Fibroblast of skin of right quadriceps (primary cell): ENCODE measurements at regions not wholly inside any gene's neighbourhood (a gene's known extent, or its start where the extent isn't known, plus 50 kb on each side); places are given as distances from the start of the nearest gene placed in this dataset.
"Not testable (repeated sequence)": the region's sequence is repeated elsewhere in the genome, so short reads cannot be mapped to it uniquely, and the experiment has no call there.

Experiments
- DNase-seq: peaks from one replicate; pipeline ENCODE4 v3.0.0-alpha.2; 2013

DNA sequence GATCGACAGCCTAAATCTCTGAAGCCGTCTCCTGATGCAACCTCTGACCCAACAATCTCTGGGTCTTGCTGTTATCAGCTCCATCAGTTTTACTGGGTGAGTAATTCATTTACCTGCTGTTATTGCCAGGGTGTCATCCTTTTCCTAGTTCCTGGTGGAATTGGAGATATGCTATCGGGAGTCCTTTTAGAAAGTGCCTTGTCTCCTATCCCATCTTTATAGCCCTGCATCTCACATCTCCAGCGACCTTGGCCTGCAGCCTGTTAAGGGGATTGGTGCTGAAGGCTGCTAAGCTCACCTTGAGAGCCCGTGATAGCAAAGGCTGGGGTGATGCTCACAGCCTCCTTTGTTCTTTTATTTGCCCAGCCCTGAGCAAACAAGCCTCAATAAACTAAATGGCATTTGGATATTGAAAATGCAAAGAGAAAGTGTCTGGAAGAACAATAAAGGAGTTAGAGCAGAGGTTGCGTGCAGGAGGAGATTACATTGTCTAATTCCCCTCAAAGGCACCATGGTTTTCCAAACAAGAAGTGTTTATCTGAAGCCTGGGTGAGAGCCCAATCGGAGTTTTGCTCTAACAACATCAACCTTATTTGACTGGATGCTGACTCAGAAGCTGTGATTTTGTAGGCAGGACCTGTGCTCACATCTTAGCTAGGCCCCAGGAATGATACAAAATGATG is 101.8 kb downstream of the RPLP1 start:
- no peak for DNase-seq

DNA sequence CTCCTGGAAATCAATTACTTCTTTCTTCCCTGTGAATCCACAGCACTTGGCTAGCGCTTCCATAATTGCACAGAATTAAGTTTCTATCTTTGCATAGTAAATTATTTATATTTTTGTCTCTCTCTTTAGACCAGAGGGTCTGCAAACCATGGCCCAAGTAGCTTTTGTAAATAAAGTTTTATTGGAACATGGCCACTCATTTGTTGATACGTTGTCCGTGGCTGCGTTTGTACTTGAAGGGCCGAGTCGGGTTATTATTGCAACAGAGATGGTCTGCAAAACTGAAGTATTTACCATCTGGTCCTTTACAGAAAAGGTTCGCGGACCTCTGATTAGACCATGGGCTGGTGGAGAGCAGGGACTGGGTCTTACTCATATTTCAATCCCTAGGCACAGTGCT is 102.5 kb downstream of the RPLP1 start:
- DNase-seq = no peak

DNA sequence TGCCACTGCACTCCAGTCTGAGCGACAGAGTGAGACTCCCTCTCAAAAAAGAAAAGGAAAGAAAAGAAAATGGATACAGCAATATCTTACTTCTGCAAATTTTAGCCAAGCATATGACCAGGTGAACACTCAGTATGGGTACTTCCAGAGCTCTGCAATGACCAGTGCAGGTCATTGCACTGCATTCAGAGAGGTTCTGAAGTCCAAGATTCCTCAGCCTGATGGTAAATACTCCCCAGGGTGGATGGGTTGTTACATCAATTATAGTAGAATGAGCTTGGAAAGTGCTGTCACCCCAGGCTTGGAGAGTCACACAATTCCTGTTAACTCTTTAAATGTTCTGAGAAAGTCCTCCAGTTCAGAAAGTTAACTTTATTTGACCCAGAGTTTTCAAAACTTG is 103.7 kb downstream of the RPLP1 start:
- DNase-seq = no peak

DNA sequence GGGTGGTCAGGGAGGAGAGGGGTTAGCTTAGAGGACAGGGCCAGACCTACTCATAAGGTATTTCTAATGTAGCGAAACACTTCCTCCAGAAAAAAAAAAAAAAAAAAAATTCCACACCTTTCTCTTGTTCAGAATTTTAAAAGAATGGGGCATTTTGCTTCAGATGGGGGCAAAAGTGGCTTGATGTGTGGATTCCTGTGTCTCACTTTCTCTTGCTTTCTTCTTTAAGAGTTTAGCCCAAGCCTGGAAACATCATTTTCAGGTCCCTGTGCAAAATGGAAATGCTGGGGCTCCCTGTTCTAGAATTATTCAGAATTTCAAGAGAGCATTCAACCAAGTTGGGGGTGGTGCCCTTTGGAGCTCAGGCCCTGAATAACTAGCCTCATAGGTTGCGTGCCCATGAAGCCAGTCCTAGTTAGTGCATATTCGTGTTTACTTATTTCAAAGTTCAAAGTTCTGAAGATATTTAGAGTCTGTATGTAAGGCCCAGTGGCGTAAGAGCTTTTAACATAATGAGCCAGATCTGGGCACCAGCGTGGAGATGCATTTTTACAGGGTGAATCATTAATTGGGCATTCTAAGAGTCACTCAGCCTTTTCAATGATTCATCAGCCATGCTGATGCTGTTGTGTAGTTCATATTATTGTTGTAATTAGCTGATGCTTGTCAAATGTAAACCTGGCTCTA is 104.5 kb downstream of the RPLP1 start:
- DNase-seq = peak; percentile 96

DNA sequence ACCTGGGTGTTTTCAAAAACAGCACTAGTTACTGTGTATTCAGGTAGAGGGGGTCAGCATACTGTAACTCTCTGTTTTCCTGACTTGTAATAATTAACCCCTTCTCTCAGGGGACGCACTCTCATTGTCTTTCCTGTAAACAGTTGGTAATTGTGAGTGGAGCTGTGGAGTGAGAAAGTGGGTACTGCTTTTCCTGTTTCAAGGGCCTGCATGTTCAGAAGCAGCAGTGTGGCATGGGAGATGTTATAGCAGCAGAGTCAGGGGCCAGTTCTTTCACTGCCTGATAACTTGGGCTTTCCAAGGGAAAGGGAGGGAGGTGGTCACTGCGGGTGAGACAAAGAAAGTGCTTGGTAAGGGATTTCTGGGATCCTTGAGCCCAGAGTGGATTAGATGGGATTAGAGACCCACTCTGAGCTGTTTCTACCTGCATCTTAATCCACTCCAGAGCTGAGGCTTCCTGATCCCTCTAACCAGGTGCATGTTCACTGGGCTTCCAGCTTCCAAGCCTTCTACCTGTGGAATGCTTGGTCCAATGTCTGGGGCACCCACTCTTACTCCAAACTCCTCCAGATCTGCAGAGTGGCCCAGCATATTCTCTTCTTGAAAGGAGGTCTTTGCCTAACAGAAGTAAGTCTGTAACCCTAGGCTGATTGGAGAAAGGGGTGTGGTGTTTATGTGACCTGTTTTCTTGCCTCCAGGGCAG is 105.2 kb downstream of the RPLP1 start:
- DNase-seq = no peak

DNA sequence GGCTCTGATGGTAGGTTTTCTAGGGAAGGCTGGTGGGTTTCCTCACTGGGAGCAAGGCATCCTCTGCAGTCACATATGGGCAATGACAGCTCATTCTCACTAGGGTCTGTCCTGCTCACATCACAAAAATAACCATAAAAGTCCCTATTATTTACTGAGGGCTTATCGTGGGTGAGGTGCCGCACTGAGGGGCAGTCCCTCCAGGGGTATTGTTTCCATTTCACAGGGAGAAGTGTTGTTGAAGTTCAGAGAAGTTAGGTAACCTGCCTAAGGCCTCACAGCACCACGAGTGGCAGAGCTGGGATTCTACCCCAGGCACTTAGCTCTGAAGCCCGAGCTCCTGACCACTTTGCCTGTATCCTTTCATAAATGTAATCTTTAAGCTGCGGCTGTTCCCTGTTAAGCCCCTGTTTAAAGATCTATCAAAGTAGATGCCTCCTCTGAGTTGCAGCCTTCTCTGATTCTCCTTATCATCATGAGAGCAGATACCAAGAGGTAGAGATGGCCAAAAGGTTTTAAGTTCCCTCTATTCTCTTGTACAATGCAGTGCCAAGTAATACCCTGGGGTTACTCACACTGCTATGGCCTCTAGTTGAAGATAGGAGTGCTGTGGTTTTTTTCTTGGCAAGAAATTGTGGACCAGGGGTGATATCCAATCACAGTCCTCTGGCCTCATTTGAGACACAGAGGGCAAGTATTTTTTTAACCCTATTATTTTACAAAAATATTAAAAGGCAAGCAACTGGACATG is 107.0 kb downstream of the RPLP1 start:
- DNase-seq = no peak

DNA sequence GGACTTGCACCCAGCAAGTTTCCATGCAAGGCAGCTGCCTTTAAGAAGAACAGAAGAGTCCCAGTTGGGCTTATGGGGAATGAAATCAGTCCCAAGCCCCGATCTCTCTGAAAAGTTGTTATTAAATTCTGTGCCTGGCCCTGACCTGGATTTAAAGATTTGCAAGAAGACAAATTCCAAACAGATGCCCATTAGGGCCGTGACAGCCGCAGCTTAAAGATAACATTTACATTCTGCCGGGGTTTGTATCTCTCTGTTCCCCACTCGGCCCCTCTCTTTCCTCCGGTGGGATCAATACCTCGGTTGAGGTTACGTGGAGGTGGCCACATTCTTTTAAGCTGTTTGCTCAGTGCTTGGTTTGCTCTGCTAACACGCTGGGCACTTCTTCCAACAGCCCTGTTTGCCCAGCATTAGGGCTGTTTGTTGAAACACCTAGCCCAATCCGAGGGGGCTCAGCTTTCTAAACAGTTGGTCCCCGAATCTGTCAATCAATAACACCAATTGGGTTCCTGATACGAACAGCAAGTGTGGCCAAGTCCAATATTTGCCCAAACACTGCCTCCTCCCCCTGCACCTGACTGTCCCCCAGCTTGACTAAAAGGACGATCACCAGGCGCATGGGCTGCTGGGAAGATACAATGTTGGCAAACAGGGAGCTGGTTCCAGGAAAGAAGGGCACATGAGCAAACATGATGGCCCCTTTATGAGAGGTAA is 108.6 kb downstream of the RPLP1 start:
- DNase-seq = no peak

DNA sequence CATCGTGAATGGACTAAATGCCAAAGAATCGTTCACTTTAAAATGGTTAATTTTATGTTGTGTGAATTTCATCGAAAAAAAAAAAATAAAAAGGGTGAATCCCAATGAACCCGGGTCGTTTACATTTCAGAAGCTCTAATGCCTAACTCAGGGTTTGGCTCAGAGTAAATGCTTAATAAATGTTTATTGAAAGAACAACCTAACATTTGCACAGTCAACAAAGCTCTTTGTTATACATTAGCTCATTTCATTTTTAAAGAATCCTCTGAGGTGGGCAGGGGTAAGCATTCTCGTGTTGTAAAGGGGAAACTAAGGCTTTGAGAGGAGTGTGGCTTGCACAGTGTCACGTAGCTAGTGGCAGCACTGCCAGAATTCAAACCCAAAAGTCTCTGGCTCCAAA is 109.5 kb downstream of the RPLP1 start:
- DNase-seq = no peak

DNA sequence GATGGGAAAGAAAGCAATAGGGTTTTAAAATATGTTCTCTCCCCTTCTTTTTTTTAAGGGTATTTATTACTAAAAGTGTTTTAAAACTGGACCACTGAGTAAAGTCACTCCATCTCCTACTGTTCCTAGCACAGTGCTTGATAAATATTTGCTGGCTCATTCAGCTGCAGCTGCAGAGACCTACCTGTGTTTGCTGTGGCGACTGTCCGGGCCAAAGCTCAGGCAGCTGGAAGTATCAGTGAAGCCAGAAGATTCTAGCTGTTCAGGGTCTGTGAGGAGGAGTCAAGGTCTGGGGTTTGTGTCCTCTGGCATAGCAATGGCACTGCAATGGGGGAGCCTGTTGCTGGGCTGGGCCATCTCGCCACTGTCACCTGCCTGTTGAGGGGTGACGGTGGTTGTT is 109.9 kb downstream of the RPLP1 start:
- no peak for DNase-seq

DNA sequence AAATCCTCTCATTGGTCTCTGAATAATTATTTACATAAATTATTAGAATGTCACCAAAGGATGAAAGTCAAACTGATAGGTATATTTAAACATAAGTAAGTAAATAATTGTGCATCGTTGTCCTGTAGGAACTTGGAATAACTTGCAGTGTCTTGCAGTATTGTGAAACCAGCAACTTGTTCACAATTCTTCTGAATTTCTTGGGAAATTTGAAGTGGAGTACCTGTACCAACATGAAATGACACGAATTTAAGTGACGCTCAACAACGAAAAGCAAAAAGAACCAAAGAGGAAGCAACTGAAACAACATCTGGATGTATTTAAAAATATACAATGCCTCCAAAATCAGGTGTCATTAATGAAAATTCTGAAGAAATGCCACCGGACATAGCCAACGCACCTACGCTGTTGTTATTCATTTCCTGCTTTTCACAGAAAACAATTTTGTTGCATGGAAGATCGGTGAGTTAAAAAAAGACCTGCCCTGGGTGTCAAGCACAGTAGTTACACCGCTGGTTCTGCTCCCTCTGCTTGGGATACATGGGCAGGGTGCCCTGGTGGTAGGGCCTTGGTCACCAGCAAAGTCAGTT is 112.5 kb downstream of the RPLP1 start:
- DNase-seq = no peak

DNA sequence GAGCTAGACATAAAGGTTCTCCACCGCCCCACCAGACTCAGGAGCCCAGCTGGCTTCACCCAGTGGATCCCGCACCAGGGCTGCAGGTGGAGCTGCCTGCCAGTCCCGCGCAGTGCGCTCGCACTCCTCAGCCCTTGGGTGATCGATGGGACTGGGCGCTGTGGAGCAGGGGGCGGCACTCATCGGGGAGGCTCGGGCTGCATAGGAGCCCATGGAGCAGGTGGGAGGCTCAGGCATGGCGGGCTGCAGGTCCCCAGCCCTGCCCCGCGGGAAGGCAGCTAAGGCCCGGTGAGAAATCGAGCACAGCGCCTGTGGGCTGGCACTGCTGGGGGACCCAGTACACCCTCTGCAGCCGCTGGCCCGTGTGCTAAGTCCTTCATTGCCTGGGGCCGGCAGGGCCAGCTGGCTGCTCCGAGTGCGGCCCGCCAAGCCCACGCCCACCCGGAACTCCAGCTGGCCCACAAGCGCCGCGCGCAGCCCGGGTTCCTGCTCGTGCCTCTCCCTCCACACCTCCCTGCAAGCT is 114.7 kb downstream of the RPLP1 start:
- DNase-seq = not testable (repeated sequence)

DNA sequence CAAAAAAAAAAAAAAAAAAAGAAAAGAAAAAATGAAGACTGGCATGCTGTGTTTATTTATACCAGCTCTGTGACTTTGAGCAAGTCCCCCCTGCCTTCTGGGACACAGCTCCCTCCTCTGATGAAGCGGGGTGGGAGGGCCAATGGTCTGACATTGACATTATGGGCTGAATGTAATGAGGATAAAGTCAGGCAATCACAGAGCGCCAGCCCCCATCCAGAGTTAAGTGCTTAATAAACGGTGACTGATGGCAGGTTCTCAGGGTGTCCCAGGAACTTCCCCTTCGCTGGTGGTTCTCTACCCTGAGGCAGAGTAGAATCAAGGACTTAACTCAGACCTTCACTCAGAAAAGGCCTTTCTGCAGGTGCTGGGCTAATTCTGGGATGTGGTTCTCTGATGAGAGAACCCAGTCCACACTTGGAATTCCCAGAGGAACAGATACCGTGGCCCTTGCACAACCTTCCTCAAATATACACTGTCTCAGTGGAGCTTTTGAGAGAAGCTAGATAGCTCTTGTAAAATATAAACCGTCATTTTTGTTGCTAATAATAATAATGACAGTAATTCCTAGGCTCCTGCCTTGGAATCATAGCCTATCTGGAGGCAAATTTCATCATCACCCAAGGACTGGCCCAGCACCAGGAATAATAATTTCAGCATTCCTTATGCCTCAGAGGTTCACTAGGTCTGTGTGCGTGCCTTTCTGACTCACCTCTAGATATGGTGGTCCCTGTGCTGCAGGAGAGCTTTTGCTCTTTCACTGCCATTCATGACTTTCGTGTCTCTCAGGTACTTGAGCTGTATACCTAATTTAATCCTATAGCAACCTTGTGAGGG is 115.8 kb downstream of the RPLP1 start:
- DNase-seq = peak; percentile 78

DNA sequence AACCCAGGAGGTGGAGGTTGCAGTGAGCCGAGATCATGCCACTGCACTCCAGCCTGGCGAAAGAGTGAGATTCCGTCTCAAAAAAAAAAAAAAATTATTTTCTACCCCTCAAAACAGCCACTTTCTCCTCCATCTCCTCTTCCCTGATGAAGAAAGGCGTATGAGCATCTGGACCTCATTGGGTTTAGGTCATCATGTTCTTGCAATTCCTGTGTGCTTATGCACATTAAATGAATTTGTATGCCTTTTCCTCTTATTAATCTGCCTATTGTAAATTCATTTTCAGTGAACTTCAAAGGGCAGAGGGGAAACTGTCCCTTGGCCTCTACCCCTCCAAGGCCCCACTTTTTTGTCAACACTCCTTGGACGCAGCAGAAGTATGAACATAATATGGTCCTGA is 117.8 kb downstream of the RPLP1 start:
- DNase-seq = no peak

DNA sequence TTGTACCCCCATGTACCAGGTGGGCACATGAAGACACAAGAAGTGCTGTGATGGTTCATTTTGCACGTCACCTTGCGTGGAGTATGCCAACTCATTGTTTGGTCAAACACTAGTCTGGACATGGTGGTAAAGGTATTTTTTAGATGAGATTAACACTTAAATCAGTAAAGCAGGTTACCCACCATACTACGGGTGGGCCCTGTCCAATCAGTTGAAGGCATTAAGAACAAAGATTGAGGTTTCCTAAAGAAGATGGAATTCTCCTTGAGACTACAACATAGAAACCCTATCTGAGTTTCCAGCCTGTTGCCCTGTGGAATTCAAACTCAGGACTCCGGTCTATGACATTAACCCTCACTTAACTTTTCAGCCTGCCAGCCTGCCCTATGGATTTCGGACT is 118.4 kb downstream of the RPLP1 start:
- no peak for DNase-seq

DNA sequence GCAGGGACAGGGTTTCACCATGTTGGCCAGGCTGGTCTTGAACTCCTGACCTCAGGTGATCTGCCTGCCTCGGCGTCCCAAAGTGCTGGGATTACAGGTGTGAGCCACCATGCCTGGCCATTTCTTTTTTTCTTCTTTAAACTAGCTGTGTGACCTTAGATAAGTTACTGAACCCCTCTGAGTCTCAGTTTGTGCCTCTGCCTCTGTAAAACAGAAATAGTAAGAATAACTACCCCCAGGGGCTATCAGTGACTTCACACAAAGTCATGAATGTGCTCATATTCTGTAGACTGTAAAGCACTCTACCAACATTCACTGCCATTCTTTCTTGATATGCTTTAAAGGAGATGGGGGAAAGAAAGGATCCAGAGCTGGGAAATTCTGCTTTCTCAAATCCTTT is 120.7 kb downstream of the RPLP1 start:
- DNase-seq = not testable (repeated sequence)

DNA sequence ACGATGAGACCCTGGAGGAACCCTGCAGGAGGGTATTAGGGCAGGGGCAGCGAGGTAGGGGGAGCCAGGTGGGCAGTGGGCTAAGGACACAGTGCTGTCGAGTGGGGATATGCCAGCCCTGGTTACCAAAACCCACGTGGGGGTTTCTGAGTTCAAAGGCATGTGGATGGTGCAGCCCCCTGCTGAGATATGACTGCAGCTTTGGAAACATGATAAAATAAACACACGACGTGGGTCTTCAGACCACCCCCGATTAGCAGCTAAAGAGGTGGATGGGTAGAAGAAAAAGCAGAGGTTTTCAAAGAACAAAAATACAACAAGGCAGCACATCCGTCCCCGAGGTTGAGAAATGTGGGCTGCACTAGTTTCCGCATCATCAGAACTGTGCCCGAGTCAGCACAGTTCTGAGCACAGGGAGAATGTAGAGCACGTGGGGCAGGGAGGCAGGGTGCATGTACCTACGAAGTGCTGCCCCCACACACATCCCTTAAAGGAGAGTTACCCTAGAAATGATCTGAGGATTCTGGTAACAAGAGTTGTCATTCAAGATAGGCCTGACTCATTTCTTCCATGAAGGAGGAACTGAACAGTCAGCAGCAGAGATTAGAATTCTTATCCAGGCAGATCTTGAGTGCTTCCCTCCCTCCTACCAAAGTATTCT is 121.3 kb downstream of the RPLP1 start:
- DNase-seq = peak; percentile 45

DNA sequence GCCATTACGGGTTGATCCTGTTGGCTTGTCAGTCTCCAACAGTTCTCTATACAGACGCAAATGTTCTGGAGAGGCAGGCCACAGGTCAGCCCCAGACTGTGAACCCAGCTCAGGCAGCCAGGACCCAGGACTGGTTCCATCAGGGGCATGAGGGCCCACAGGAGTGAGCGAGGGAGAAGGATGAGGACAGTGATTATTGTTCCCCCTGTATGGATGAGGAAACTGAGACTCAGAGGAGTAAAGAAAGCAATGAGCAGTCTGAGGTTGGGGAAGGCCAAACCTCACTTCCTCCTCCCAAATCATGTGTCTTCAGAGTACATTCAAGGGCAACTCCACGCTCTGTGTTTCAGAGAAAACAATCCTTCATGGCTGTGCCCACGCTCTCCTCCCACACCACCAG is 121.9 kb downstream of the RPLP1 start:
- DNase-seq = no peak

DNA sequence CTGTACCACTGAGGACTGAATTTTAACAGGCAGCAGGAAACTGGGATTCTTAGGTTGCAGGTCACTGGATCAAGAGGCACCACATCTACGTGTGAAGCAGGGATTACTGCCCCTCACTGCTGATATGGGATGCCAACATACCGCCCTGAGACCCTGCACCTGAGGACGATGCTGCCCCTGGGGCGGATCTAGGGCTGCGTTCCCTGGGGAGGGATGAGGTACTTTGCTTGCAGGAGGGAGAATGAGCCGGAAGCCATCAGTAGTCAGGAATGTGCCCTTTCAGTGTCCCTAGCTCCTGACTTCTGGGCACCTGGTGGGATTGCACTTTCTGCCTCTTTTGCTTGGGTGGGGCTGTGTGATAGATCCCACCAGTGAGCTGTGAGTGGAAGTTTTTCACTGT is 122.8 kb downstream of the RPLP1 start:
- DNase-seq = no peak

DNA sequence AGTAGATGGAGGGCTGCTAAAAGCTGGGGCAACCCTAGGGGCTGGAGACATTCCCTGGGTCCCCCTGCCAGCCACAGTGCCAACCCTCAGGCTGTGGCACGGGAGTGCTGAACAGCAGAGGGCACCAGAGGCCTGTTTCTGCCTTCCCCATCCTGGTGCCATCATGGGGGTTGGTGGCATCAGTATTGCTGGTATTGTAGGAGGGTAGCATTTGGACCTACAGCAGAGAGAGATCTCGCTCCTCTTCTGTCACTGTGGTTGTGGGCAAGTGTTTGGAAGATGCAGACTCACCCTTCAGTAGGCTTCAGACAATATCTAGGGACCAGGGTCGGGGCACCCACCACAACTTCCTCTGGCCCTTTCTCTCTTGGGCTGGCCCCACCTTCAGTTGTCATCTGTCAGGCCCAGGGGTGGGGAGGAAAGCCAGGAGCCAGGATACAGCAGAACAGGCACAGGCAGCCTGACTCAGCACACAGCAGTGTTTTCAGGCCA is 123.5 kb downstream of the RPLP1 start:
- peak; percentile 30 for DNase-seq

DNA sequence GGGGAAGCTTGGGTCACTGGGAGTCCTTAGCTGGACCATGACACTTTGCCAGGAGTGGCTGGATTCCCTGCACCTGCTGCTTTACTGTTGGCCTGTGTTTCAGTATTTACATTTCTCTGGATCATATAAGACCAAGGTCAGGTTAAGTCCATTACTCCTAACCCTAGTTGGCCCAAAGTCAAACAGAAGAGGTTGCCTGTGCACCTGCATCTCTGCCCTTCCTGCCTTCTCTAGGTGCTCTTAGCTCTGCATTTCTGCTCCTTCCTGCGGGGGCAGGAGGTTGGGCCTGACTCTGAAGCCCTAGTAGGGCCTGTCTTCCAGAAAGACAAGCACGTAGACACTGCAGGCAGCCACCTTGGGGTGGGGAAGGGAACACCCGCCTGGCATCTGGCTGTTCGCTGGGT is 124.3 kb downstream of the RPLP1 start:
- no peak for DNase-seq
